Femur (tissue), 1 donor: ENCODE measurements at regions not wholly inside any gene's neighbourhood (a gene's known extent, or its start where the extent isn't known, plus 50 kb on each side); places are given as distances from the start of the nearest gene placed in this dataset.

Experiments used
- DNase-seq: peaks from one replicate; pipeline ENCODE4 v3.0.0-alpha.2; 2017

- no peak for DNase-seq
Observed at GRCh38 chr9:126017758-126018157, 270.6 kb downstream of the PBX3 start.

- DNase-seq, result no peak
Observed at GRCh38 chr9:126020836-126021235, 273.7 kb downstream of the PBX3 start.

GRCh38 chr9:126023962-126024361 lies 276.8 kb downstream of the PBX3 start:
- no peak for DNase-seq

- DNase-seq, result no peak
Observed at GRCh38 chr9:126024581-126025230, 277.5 kb downstream of the PBX3 start.

- DNase-seq, result no peak
Observed at GRCh38 chr9:126025991-126026390, 278.8 kb downstream of the PBX3 start.

- DNase-seq, result no peak
Observed at GRCh38 chr9:126027566-126027965, 280.4 kb downstream of the PBX3 start.

GRCh38 chr9:126028746-126029145 lies 281.6 kb downstream of the PBX3 start:
- no peak for DNase-seq

- no peak for DNase-seq
Observed at GRCh38 chr9:126030716-126031115, 283.5 kb downstream of the PBX3 start.

GRCh38 chr9:126031116-126031515 lies 283.9 kb downstream of the PBX3 start:
- no peak for DNase-seq

GRCh38 chr9:126032135-126032534 lies 285.0 kb downstream of the PBX3 start:
- no peak for DNase-seq

- no peak for DNase-seq
Observed at GRCh38 chr9:126033318-126033717, 286.1 kb downstream of the PBX3 start.

- DNase-seq, result no peak
Observed at GRCh38 chr9:126033956-126034355, 286.8 kb downstream of the PBX3 start.

- no peak for DNase-seq
Observed at GRCh38 chr9:126036881-126037291, 289.7 kb downstream of the PBX3 start.

GRCh38 chr9:126038790-126039189 lies 287.8 kb upstream of the MVB12B start:
- no peak for DNase-seq

- DNase-seq, result no peak
Observed at GRCh38 chr9:126043681-126044080, 282.9 kb upstream of the MVB12B start.

- DNase-seq, result no peak
Observed at GRCh38 chr9:126049088-126049487, 277.5 kb upstream of the MVB12B start.

- DNase-seq, result no peak
Observed at GRCh38 chr9:126049896-126050604, 276.6 kb upstream of the MVB12B start.

GRCh38 chr9:126050605-126050990 lies 276.0 kb upstream of the MVB12B start:
- no peak for DNase-seq

GRCh38 chr9:126051446-126052130 lies 275.0 kb upstream of the MVB12B start:
- no peak for DNase-seq

- no peak for DNase-seq
Observed at GRCh38 chr9:126052791-126053190, 273.8 kb upstream of the MVB12B start.

- no peak for DNase-seq
Observed at GRCh38 chr9:126053913-126054312, 272.7 kb upstream of the MVB12B start.

- no peak for DNase-seq
Observed at GRCh38 chr9:126055381-126055985, 271.1 kb upstream of the MVB12B start.

GRCh38 chr9:126056312-126057021 lies 270.2 kb upstream of the MVB12B start:
- no peak for DNase-seq
